Renal pelvis (tissue), 1 donor: ENCODE measurements at regions not wholly inside any gene's neighbourhood (a gene's known extent, or its start where the extent isn't known, plus 50 kb on each side); places are given as distances from the start of the nearest gene placed in this dataset.
"Not testable (repeated sequence)": the region's sequence is repeated elsewhere in the genome, so short reads cannot be mapped to it uniquely, and the experiment has no call there.

Experiments
- DNase-seq: peaks from one replicate; pipeline ENCODE4 v3.0.0-alpha.2; 2013

DNA sequence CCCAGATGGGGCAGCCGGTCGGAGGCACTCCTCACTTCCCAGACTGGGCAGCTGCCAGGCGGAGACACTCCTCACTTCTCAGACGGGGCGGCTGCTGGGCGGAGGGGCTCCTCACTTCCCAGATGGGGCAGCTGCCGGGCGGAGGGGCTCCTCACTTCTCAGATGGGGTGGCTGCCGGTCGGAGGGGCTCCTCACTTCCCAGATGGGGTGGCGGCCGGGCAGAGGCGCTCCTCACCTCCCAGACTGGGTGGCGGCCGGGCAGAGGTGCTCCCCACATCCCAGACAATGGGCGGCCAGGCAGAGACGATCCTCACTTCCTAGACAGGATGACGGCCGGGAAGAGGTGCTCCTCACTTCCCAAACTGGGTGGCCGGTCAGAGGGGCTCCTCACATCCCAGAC, 55.2 kb upstream of the DHRS4 start:
- not testable (repeated sequence) for DNase-seq

DNA sequence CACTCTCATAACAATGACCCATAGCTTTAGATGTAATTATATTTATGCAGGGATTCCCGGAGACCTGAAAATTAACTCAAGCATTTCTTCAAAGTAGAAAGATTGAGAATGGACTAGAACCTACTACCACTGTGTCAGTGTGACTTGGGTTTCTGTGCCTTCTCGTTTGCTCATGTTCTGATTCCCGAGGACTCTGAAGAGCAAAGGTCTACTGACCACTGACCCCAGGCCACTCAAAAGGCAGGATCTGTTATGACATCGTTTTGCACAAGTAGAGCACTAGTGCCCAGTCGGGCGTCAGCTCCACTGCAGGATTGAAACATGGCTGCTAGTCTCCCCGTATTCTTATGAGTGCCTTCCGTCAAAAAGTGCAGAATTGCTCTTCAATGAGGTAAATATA, 53.8 kb upstream of the DHRS4 start:
- DNase-seq = no peak

DNA sequence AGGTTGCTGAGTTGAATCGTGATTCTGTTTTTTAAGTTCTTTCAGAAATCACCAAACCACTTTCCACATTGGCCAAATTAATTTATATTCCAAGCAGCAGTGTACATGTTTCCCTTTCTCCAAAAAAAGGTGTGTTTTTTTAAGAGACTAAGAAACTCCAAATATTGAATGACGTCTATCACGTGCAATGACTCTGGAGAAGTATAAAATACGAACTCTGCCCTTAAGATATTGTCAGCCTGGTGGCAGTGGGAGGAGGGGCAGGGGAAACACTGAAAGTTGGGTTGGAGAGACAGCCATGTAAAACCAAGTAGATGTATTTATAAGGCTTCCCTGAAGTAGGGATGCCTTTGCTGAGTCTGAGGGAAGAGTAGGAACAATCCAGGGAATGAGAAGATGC, 50.1 kb upstream of the DHRS4 start:
- no peak for DNase-seq
